ENCODE measurements at regions not wholly inside any gene's neighbourhood (a gene's known extent, or its start where the extent isn't known, plus 50 kb on each side); places are given as distances from the start of the nearest gene placed in this dataset.

DNA sequence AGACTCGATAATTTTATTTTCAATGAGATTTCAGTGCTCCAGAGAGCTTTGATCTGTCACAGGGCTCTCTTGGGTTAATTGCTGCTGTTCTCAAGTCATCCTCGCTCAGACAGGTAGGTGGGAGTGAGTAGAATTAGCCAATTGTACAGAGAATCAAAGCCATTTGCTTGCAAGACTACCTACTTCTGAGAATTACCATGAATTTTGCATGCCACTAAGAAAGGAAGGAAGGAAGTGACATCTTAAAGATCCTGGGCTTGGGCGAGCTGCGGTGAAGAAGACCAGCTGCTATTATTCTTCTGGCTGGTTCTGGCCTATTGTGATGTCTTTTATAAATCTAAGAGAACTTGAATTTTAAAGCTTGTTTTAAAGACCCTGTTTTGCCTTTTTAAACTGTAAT is 154.1 kb upstream of the LPP start:
- no peak overlapping the region for H4K8ac ChIP-seq (ENCODE audit: low read depth in 2 of 2, low read length in 2 of 2)
- no peaks in the 10 kb centered on the region; the same call in 1 of the 2 replicates for H3K27me3 ChIP-seq (ENCODE audit: control insufficient read depth, insufficient read depth, low read length)
- H3K9me1 ChIP-seq (ENCODE audit: insufficient read depth, low read length) = no peaks in the 10 kb centered on the region; the same call in 1 of the 2 replicates
- no peak overlapping the region for H3K4me3 ChIP-seq (ENCODE audit: insufficient read depth, low read depth, low read length)
- H2AFZ ChIP-seq (replicated peaks; ENCODE audit: low read length, poor library complexity) = no peak overlapping the region
- no peak overlapping the region for H3K4ac ChIP-seq (ENCODE audit: low read depth, low read length)
- CTCF ChIA-PET = no interaction called here
- no peak for TF ChIP-seq RFX5 (IDR thresholded peaks at IDR 0.05; ENCODE audit: low read depth, low read length)
- TF ChIP-seq NFE2L2 (IDR thresholded peaks at IDR 0.05; ENCODE audit: low read depth, low read length) = no peak
- no peak for TF ChIP-seq BHLHE40 (IDR thresholded peaks at IDR 0.05; ENCODE audit: low read depth, low read length)
- TF ChIP-seq POLR2A (IDR thresholded peaks at IDR 0.05; ENCODE audit: low read depth, low read length) = no peak
- TF ChIP-seq CTCF (conservative IDR thresholded peaks at IDR 0.05; ENCODE audit: low read depth, low read length) = no peak
- no peak for TF ChIP-seq MAFK (IDR thresholded peaks at IDR 0.05; ENCODE audit: low read depth, low read length)
- no peak for TF ChIP-seq CHD1 (IDR thresholded peaks at IDR 0.05; ENCODE audit: low read depth, low read length)
- TF ChIP-seq MAZ (IDR thresholded peaks at IDR 0.05; ENCODE audit: borderline replicate concordance, low read depth, low read length) = no peak
- no peak for TF ChIP-seq FOS (IDR thresholded peaks at IDR 0.05; ENCODE audit: low read depth, low read length)
- TF ChIP-seq RAD21 (IDR thresholded peaks at IDR 0.05; ENCODE audit: low read length) = no peak
- TF ChIP-seq CEBPB (IDR thresholded peaks at IDR 0.05; ENCODE audit: low read depth, low read length) = no peak
- TF ChIP-seq SMC3 (IDR thresholded peaks at IDR 0.05; ENCODE audit: low read depth, low read length) = no peak
- no peak for TF ChIP-seq MXI1 (IDR thresholded peaks at IDR 0.05; ENCODE audit: borderline replicate concordance, low read depth, low read length)
- H3K9me3 ChIP-seq (ENCODE audit: control insufficient read depth, insufficient read depth, low read length) = no peaks in the 10 kb centered on the region
- H3K79me1 ChIP-seq (ENCODE audit: low read depth in 1 of 2, low read length in 2 of 2) = no peaks in the 10 kb centered on the region
- no peak overlapping the region for H3K9ac ChIP-seq (ENCODE audit: low read depth, low read length)
- BruUV-seq (replicated peaks) = no TSS peak
- no peak overlapping the region for H3K56ac ChIP-seq (ENCODE audit: extremely low read depth, insufficient read depth, low read length)
- dilution Hi-C loops (cut with HindIII; ENCODE audit: low sequenced_read_pairs, unreplicated experiment) = no loop called here
- H3K23ac ChIP-seq (ENCODE audit: low read depth, low read length) = no peak overlapping the region
- no peak overlapping the region for H2BK120ac ChIP-seq (ENCODE audit: low read depth, low read length)
- no peak overlapping the region for H3K4me2 ChIP-seq (ENCODE audit: low read depth, low read length)
- in situ Hi-C loops (cut with MboI; ENCODE audit: low sequenced_read_pairs) = no loop called here
- H2AK9ac ChIP-seq (replicated peaks; ENCODE audit: low read depth, low read length, poor library complexity) = no peak overlapping the region
- no peak overlapping the region for H2BK20ac ChIP-seq (ENCODE audit: low read depth, low read length)
- H4K5ac ChIP-seq (ENCODE audit: low read depth, low read length) = no peak overlapping the region
- no peak overlapping the region for H4K91ac ChIP-seq (ENCODE audit: insufficient read depth, low read depth, low read length)
- no peaks in the 10 kb centered on the region for H4K20me1 ChIP-seq (ENCODE audit: insufficient read depth, low read length)
- no peak overlapping the region for H3K18ac ChIP-seq (ENCODE audit: low read depth, low read length)
- no peak overlapping the region for H2BK15ac ChIP-seq (ENCODE audit: low read depth, low read length)
- H2BK5ac ChIP-seq (ENCODE audit: low read depth, low read length, poor library complexity, severe bottlenecking) = no peak overlapping the region
- H3K36me3 ChIP-seq (ENCODE audit: control insufficient read depth, insufficient read depth, low read length) = no peaks in the 10 kb centered on the region
- ATAC-seq (ENCODE audit: low read depth) = no peak
- no peaks in the 10 kb centered on the region for H3K4me1 ChIP-seq (ENCODE audit: control insufficient read depth, insufficient read depth, low read length)
- intact Hi-C loops (cut with micrococcal nuclease) = no loop called here
- DNase-seq = no peak
- no peak overlapping the region for H2AK5ac ChIP-seq (ENCODE audit: low read depth, low read length)
- no peak overlapping the region for H3K14ac ChIP-seq (replicated peaks; ENCODE audit: low read depth, low read length)
- POLR2A ChIA-PET (ENCODE audit: unreplicated experiment) = no interaction called here
- no peak overlapping the region for H3K27ac ChIP-seq (ENCODE audit: insufficient read depth, low read length)
- no CpG with 5 or more reads among the region's 4 CpGs for WGBS, 2 experiments (ENCODE audit: extremely low coverage in 2 of 2, insufficient read length in 1 of 2)

Data from IMR-90 (cell line).